ENCODE measurements at regions not wholly inside any gene's neighbourhood (a gene's known extent, or its start where the extent isn't known, plus 50 kb on each side); places are given as distances from the start of the nearest gene placed in this dataset.

- no peak overlapping the region for H3K27ac ChIP-seq (ENCODE audit: low read length)
- no peak overlapping the region for H3K4me3 ChIP-seq (ENCODE audit: low read length)
- H3K27me3 ChIP-seq (ENCODE audit: control insufficient read depth, insufficient read depth, low read length): no peaks in the 10 kb centered on the region
- no peaks in the 10 kb centered on the region for H3K4me1 ChIP-seq (ENCODE audit: control insufficient read depth, insufficient read depth, low read length)
- H3K9me3 ChIP-seq (ENCODE audit: control insufficient read depth, low read depth, low read length): no peaks in the 10 kb centered on the region
- no peak for DNase-seq
- no peaks in the 10 kb centered on the region for H3K36me3 ChIP-seq (ENCODE audit: control insufficient read depth, insufficient read depth, low read length)
- WGBS (ENCODE audit: insufficient coverage, low lambda C conversion rate): no CpG with 5 or more reads among the region's 2 CpGs
Measured at GRCh38 chr6:155909710-155910109, 454.1 kb upstream of the NOX3 start.

GRCh38 chr6:155895641-155896040 is 440.0 kb upstream of the NOX3 start:
- WGBS (ENCODE audit: insufficient coverage, low lambda C conversion rate): no CpG with 5 or more reads among the region's 3 CpGs
- Histone ChIP-seq H3K27ac (ENCODE audit: low read length) (no peak overlapping the region), H3K36me3 (ENCODE audit: control insufficient read depth, insufficient read depth, low read length) (no peaks in the 10 kb centered on the region), H3K4me3 (ENCODE audit: low read length) (no peak overlapping the region), H3K9me3 (ENCODE audit: control insufficient read depth, low read depth, low read length) (no peaks in the 10 kb centered on the region), H3K27me3 (ENCODE audit: control insufficient read depth, insufficient read depth, low read length) (no peaks in the 10 kb centered on the region), H3K4me1 (ENCODE audit: control insufficient read depth, insufficient read depth, low read length) (no peaks in the 10 kb centered on the region)
- DNase-seq: no peak

GRCh38 chr6:155894758-155895157 is 439.1 kb upstream of the NOX3 start:
- no peak overlapping the region for H3K4me3 ChIP-seq (ENCODE audit: low read length)
- DNase-seq: no peak
- no peaks in the 10 kb centered on the region for H3K36me3 ChIP-seq (ENCODE audit: control insufficient read depth, insufficient read depth, low read length)
- H3K27me3 ChIP-seq (ENCODE audit: control insufficient read depth, insufficient read depth, low read length): no peaks in the 10 kb centered on the region
- no peaks in the 10 kb centered on the region for H3K9me3 ChIP-seq (ENCODE audit: control insufficient read depth, low read depth, low read length)
- H3K27ac ChIP-seq (ENCODE audit: low read length): no peak overlapping the region
- H3K4me1 ChIP-seq (ENCODE audit: control insufficient read depth, insufficient read depth, low read length): no peaks in the 10 kb centered on the region
- no CpG with 5 or more reads among the region's 5 CpGs for WGBS (ENCODE audit: insufficient coverage, low lambda C conversion rate)

GRCh38 chr6:155894262-155894661 is 438.6 kb upstream of the NOX3 start:
- no peak overlapping the region for H3K4me3 ChIP-seq (ENCODE audit: low read length)
- no peak overlapping the region for H3K27ac ChIP-seq (ENCODE audit: low read length)
- no peaks in the 10 kb centered on the region for H3K27me3 ChIP-seq (ENCODE audit: control insufficient read depth, insufficient read depth, low read length)
- H3K36me3 ChIP-seq (ENCODE audit: control insufficient read depth, insufficient read depth, low read length): no peaks in the 10 kb centered on the region
- no CpG with 5 or more reads among the region's 4 CpGs for WGBS (ENCODE audit: insufficient coverage, low lambda C conversion rate)
- no peak for DNase-seq
- no peaks in the 10 kb centered on the region for H3K4me1 ChIP-seq (ENCODE audit: control insufficient read depth, insufficient read depth, low read length)
- H3K9me3 ChIP-seq (ENCODE audit: control insufficient read depth, low read depth, low read length): no peaks in the 10 kb centered on the region

- H3K4me3 ChIP-seq (ENCODE audit: low read length): no peak overlapping the region
- H3K27ac ChIP-seq (ENCODE audit: low read length): no peak overlapping the region
- no peaks in the 10 kb centered on the region for H3K9me3 ChIP-seq (ENCODE audit: control insufficient read depth, low read depth, low read length)
- H3K4me1 ChIP-seq (ENCODE audit: control insufficient read depth, insufficient read depth, low read length): no peaks in the 10 kb centered on the region
- no peaks in the 10 kb centered on the region for H3K36me3 ChIP-seq (ENCODE audit: control insufficient read depth, insufficient read depth, low read length)
- DNase-seq: peak in 1 of 2 donors; percentile 25
- H3K27me3 ChIP-seq (ENCODE audit: control insufficient read depth, insufficient read depth, low read length): no peaks in the 10 kb centered on the region
- WGBS (ENCODE audit: insufficient coverage, low lambda C conversion rate): 88% methylated on average over 1 of the region's 2 CpGs
Measured at GRCh38 chr6:155890409-155890808, 434.8 kb upstream of the NOX3 start.

- H3K36me3 ChIP-seq (ENCODE audit: control insufficient read depth, insufficient read depth, low read length): no peaks in the 10 kb centered on the region
- DNase-seq: no peak
- no peak overlapping the region for H3K4me3 ChIP-seq (ENCODE audit: low read length)
- no peaks in the 10 kb centered on the region for H3K9me3 ChIP-seq (ENCODE audit: control insufficient read depth, low read depth, low read length)
- WGBS (ENCODE audit: insufficient coverage, low lambda C conversion rate): 43% methylated on average over 1 of the region's 3 CpGs
- no peaks in the 10 kb centered on the region for H3K27me3 ChIP-seq (ENCODE audit: control insufficient read depth, insufficient read depth, low read length)
- no peaks in the 10 kb centered on the region for H3K4me1 ChIP-seq (ENCODE audit: control insufficient read depth, insufficient read depth, low read length)
- no peak overlapping the region for H3K27ac ChIP-seq (ENCODE audit: low read length)
Measured at GRCh38 chr6:155889410-155889809, 433.8 kb upstream of the NOX3 start.

GRCh38 chr6:155887421-155887820 is 431.8 kb upstream of the NOX3 start:
- no peak for DNase-seq

GRCh38 chr6:155883741-155884140 is 428.1 kb upstream of the NOX3 start:
- 100% methylated on average over 1 of the region's 3 CpGs for WGBS (ENCODE audit: insufficient coverage, low lambda C conversion rate)
- no peaks in the 10 kb centered on the region for H3K27me3 ChIP-seq (ENCODE audit: control insufficient read depth, insufficient read depth, low read length)
- no peaks in the 10 kb centered on the region for H3K4me1 ChIP-seq (ENCODE audit: control insufficient read depth, insufficient read depth, low read length)
- H3K9me3 ChIP-seq (ENCODE audit: control insufficient read depth, low read depth, low read length): no peaks in the 10 kb centered on the region
- no peaks in the 10 kb centered on the region for H3K36me3 ChIP-seq (ENCODE audit: control insufficient read depth, insufficient read depth, low read length)
- no peak overlapping the region for H3K4me3 ChIP-seq (ENCODE audit: low read length)
- DNase-seq: no peak
- no peak overlapping the region for H3K27ac ChIP-seq (ENCODE audit: low read length)

More at GRCh38 chr6:155887421-155887820, 431.8 kb upstream of the NOX3 start:
- H3K36me3 ChIP-seq (ENCODE audit: control insufficient read depth, insufficient read depth, low read length): no peaks in the 10 kb centered on the region
- no CpG with 5 or more reads among the region's 4 CpGs for WGBS (ENCODE audit: insufficient coverage, low lambda C conversion rate)
- H3K4me1 ChIP-seq (ENCODE audit: control insufficient read depth, insufficient read depth, low read length): no peaks in the 10 kb centered on the region
- H3K27ac ChIP-seq (ENCODE audit: low read length): no peak overlapping the region
- no peaks in the 10 kb centered on the region for H3K27me3 ChIP-seq (ENCODE audit: control insufficient read depth, insufficient read depth, low read length)
- H3K4me3 ChIP-seq (ENCODE audit: low read length): no peak overlapping the region
- H3K9me3 ChIP-seq (ENCODE audit: control insufficient read depth, low read depth, low read length): no peaks in the 10 kb centered on the region

GRCh38 chr6:155883334-155883731 is 427.7 kb upstream of the NOX3 start:
- H3K27ac ChIP-seq (ENCODE audit: low read length): no peak overlapping the region
- no peaks in the 10 kb centered on the region for H3K36me3 ChIP-seq (ENCODE audit: control insufficient read depth, insufficient read depth, low read length)
- H3K4me3 ChIP-seq (ENCODE audit: low read length): no peak overlapping the region
- H3K27me3 ChIP-seq (ENCODE audit: control insufficient read depth, insufficient read depth, low read length): no peaks in the 10 kb centered on the region
- peak in 1 of 2 donors; percentile 7 for DNase-seq
- H3K9me3 ChIP-seq (ENCODE audit: control insufficient read depth, low read depth, low read length): no peaks in the 10 kb centered on the region
- H3K4me1 ChIP-seq (ENCODE audit: control insufficient read depth, insufficient read depth, low read length): no peaks in the 10 kb centered on the region

- H3K36me3 ChIP-seq (ENCODE audit: control insufficient read depth, insufficient read depth, low read length): no peaks in the 10 kb centered on the region
- H3K27me3 ChIP-seq (ENCODE audit: control insufficient read depth, insufficient read depth, low read length): no peaks in the 10 kb centered on the region
- no peak overlapping the region for H3K4me3 ChIP-seq (ENCODE audit: low read length)
- H3K27ac ChIP-seq (ENCODE audit: low read length): no peak overlapping the region
- peak in 1 of 2 donors; percentile 26 for DNase-seq
- no CpG with 5 or more reads among the region's 4 CpGs for WGBS (ENCODE audit: insufficient coverage, low lambda C conversion rate)
- H3K9me3 ChIP-seq (ENCODE audit: control insufficient read depth, low read depth, low read length): no peaks in the 10 kb centered on the region
- no peaks in the 10 kb centered on the region for H3K4me1 ChIP-seq (ENCODE audit: control insufficient read depth, insufficient read depth, low read length)
Measured at GRCh38 chr6:155882527-155883333, 427.1 kb upstream of the NOX3 start.

All from large intestine (tissue), 3 donors.